GM12891 (cell line): ENCODE measurements at regions not wholly inside any gene's neighbourhood (a gene's known extent, or its start where the extent isn't known, plus 50 kb on each side); places are given as distances from the start of the nearest gene placed in this dataset.

Experiments used
- PAX5 ChIP-seq: IDR thresholded peaks from 2 replicates; pipeline ENCODE4 v1.6.1; 2011; ENCODE audit warnings: low read length, moderate library complexity, mild to moderate bottlenecking; ENCODE audit not compliant: insufficient read depth, severe bottlenecking
- POLR2A ChIP-seq: IDR thresholded peaks from 2 replicates; pipeline ENCODE4 v1.6.1; 2011; ENCODE audit warnings: low read depth, low read length, control low read depth
- POLR2AphosphoS5 ChIP-seq: IDR thresholded peaks from 2 replicates; pipeline ENCODE4 v1.6.1; 2011; ENCODE audit warnings: low read depth, low read length, control low read depth
- POU2F2 ChIP-seq: IDR thresholded peaks from 2 replicates; pipeline ENCODE4 v1.6.1; 2011; ENCODE audit warnings: low read depth, mild to moderate bottlenecking, control low read depth, low read length, moderate library complexity
- SPI1 ChIP-seq: IDR thresholded peaks from 2 replicates; pipeline ENCODE4 v1.6.1; 2011; ENCODE audit warnings: low read depth, low read length, control low read depth
- TAF1 ChIP-seq: IDR thresholded peaks from 2 replicates; pipeline ENCODE4 v1.6.1; 2011; ENCODE audit warnings: low read depth, low read length, control low read depth

DNA sequence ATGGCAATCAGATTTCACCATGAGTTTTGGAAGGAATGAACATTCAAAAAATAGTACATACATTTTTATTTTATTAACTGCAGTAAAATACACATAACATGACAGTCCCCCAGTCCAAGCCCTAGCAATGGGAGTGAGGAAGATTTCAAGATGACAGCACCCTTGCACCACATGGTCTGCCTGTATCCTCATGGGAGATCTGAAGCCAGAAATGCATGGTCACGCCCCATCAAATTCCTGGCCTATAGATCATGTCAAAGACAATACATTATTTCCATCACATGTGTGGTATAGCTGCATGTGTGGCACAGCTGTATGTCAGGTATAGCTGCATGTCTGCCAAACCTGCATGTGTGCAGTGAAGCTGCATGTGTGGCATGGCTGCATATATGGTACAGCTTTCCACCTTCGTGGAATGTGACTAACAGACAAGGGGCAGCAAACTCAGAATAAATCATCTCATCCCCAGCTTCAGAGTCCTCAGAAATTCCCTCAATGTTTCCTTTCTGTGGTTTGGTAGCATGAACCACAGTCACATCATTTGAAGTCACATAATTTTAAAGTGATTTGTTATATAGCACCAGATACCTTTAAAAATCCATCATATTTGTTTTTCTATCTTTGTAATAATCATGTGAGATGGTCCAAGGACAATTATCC, 518.2 kb upstream of the SOX11 start:
- TF ChIP-seq POLR2A = no peak
- TF ChIP-seq POLR2AphosphoS5 = no peak
- TF ChIP-seq SPI1 = no peak
- TF ChIP-seq TAF1 = no peak
- TF ChIP-seq POU2F2 = no peak
- no peak for TF ChIP-seq PAX5
